NCI-H1105 treated with DMSO at 0.1 percent for 48 hours (cell line): ENCODE measurements at regions not wholly inside any gene's neighbourhood (a gene's known extent, or its start where the extent isn't known, plus 50 kb on each side); places are given as distances from the start of the nearest gene placed in this dataset.
"Not testable (repeated sequence)": the region's sequence is repeated elsewhere in the genome, so short reads cannot be mapped to it uniquely, and the experiment has no call there.

Source experiments
- DNase-seq: peaks from one replicate; lab custom pipeline; 2025; lab: John Stamatoyannopoulos, UW

DNA sequence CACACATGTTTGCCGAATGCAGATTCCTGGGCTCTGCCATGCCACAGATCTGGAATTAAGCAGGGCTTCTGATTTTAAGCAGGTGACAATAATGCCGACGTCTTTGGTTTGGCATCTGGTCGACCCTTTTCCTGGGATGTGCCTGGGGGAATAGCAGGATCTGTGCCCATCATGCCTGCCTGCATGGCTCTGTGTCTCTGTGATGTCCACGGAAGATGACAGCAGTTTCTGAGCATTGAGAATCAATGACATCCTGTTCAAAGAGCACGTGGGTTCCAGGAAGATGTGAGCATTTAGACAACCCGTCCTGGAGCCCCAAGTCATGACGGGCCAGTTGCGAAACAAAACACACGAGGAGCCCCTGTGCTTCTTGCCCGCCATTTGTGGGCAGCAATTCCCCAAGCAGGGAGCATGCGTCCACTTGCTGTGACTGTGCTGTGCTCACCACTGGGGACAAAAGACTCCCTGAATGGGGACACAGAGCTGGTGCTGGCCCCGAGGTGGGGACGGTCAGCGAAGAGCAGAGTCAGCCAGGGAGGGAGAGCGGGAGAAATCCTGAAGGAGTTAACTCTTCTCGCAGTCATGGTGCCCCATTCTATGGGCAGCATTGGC lies 110.1 kb downstream of the ERMARD start:
- DNase-seq: no peak

DNA sequence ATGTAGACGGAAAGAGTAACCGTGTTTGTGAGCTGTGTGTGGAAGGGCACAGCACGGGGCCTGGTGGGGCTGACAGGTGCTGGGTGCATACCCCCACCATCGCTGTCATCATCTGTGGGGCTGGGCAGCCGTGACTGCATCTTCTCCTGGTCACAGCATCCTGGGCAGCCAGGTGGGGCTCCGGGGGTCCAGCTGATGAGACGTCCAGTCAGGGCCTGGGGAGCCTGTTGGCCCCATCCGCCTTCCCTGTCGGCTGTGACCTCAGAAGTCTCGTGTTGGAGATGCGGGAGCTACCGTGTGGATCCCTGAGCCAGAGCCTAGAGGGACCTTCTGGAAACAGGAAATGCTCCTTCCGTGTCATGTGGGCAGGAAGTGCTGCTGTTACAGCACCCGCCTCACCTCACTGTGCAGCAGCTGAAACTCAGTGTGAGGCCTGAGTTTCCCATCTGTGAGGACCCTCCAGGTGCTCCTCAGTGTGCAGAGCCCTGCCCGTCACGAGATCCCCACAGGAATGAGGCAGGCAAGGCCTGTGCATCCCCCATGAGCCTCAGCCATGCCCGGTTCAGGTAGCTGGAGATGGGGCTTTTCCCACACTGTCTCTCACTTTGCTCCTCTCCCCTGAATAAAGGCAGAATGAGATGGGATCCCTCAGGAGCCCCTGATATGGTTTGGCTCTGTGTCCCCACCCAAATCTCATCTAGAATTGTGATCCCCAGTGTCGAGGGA lies 108.7 kb downstream of the ERMARD start:
- no peak for DNase-seq

DNA sequence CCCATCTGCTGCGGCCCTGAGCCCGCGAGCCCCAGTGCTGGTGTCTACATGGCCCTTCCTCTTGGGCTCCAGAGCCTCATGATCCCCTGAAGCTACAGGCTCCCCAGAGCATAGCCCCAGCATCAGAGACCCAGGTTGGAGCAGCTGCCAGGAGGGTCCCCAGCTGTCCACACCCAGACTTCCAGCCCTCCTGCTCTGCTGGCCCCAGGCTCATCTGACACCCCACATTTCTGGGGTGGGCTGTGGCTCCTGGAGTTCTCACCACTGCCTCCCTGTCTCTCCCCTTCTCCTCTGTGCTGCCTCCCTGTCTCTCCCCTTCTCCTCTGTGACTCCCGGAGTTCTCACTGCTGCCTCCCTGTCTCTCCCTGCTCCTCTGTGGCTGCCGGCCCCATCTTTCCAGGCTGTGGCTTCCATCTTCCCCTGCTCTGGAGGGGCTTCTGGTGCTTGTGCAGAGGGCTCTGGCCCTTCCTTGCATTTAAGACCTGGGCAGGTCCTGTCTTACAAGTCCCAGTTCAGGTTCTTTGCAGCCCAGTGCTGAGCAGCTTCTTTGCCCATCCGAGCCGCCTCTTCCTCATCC lies 108.1 kb downstream of the ERMARD start:
- no peak for DNase-seq

DNA sequence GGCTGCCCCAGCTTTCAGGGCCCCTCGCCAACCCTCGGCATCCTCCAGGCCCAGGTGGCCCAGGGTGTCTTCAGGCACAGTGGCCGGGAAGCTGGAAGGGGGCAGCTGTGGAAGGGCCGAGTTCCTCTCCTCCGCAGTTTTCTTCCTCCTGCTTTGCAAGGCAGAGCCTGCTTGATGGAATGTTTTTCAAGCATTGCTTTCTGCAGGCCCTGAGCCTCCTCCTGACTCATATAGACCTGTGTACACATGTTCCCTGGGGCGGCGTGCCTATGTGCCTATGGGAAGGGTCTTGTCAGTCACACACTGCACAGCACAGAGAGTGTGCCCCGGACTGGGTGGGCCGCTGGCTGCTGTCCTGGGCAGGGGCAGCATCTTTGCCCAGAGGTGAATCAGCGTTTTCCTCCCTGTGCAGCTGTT lies 107.5 kb downstream of the ERMARD start:
- DNase-seq: no peak

DNA sequence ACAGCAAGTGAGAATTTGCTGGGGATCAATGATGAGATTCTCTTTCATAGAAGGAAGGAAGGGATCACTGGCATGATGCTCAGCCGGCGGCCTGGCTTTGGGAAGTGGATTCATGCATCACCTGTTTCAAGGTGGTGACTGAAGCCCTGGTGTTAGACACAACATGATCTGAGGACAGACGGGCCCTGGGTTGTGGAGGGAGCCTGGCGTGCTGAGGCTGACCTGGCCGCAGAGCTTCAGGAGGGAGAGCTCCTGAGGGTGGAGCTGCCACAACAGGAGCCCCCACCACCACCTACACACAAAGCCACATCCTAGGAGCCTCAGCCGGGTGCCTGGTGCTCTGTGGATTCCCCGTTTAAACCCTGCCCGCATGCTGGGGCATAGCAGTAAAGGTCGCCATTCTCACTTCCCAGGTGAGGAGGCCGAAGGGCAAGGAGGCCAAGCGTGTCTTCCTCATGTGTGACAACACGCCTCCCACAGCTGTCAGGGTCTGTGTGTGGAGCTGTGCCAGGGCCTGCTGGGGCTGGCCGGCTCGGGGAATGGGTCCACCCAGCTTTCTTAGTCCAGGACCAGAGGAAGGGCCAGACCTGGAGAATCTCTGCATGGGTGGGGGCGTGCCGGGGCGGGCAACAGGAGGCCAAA lies 107.0 kb downstream of the ERMARD start:
- no peak for DNase-seq

DNA sequence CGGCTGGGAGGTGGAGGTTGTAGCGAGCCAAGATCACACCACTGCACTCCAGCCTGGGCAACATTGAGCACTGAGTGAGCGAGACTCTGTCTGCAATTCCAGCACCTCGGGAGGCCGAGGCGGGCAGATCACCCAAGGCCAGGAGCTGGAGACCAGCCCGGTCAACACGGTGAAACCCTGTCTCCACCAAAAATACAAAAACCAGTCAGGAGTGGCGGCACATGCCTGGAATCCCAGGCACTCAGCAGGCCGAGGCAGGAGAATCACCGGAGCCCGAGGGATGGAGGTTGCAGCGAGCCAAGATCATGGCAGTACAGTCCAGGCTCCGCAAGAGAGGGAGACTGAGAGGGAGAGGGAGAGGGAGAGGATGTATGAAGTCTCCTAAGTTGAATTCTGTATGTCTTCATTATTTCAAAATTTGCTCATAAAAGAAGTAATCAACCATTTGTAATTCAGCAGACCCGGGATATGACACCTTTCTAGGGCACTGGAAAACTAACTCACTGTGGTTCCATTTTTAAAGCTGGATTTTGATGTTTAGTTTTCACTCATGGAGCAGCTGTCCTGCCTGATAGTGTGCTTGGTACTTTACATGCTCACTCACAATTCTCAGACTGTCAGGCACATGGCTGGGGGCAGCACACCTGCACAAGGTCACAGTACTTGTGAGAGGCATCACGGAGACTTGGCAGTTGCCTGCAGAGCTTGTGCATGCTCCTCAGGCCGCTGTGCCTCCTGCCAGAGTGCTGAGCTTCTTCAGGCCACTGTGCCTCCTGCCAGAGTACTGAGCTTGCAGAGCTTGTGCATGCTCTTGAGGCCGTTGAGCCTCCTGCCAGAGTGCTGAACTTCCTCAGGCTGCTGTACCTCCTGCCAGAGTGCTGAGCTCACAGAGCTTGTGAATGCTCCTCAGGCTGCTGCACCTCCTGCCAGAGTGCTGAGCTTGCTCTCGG lies 106.2 kb downstream of the ERMARD start:
- DNase-seq: no peak

DNA sequence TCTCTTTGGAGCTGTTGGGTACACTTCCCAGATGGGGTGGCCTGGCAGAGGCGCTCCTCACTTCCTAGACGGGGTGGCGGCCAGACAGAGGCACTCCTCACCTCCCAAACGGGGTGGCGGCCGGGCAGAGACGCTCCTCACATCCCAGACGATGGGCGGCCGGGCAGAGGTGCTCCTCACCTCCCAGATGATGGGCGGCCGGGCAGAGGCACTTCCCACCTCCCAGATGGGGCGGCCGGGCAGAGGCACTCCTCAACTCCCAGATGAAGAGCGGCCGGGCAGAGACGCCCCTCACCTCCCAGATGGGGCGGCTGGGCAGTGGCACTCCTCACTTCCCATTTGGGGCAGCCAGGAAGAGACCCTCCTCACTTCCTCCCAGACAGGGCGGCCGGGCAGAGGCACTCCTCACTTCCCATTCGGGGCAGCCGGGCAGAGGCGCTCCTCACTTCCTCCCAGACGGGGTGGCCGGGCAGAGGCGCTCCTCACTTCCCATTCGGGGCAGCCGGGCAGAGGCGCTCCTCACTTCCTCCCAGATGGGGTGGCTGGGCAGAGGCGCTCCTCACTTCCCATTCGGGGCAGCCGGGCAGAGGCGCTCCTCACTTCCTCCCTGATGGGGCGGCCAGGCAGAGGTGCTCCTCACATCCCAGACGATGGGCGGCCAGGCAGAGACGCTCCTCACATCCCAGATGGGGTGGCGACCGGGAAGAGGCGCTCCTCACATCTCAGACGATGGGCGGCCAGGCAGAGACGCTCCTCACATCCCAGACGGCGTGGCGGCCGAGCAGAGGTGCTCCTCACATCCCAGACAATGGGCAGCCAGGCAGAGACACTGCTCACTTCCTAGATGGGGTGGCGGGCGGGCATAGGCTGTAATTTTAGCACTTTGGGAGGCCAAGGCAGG lies 105.3 kb downstream of the ERMARD start:
- not testable (repeated sequence) for DNase-seq

DNA sequence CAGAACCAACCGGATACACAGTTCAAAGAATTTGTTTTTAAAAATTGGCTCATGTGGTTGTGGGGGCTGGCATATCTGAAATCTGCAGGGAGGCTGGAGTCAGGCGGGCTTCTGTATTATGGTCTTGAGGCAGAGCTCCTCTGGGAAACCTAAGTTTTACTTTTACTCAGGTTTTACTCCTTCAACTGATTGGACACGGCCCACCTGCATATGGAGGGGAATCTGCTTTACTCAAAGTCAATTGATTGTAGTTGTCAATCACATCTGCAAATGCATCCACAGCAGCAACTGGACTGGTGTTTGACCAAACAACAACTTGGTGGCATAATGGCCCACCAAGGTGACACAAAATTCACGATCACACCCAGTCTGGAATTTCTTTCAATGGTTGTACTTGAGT lies 103.4 kb downstream of the ERMARD start:
- DNase-seq: no peak

DNA sequence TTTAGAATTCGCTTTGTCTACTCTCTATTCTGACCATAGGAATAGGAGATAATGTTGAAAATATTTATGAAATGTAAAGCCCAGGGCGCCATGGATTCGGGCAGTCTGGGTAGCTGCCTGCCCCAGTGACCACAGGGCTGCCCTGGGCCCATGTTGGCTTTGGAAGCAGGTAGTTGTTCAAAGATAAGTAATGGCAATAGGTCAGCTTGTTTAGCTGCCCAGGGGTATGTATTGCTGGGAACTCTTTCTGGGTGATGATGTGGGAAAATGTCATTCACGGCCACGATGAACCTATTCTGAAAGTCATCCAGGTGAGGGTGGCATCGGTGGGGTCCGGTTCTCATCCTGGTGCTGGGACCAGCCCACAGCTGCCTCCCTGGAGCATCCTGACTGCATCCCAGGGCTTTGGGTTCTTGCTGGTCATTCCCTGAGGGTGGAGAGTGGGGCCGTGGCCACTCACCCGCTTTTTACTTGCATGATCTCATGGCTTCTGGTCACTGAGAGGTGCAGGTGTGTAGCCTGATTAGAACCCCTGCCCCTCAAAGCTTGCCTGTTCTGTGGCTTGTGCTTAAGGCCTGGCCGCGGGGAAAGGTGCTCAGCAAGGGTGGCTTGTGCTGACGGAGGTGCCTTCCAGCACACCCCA lies 102.8 kb downstream of the ERMARD start:
- no peak for DNase-seq

DNA sequence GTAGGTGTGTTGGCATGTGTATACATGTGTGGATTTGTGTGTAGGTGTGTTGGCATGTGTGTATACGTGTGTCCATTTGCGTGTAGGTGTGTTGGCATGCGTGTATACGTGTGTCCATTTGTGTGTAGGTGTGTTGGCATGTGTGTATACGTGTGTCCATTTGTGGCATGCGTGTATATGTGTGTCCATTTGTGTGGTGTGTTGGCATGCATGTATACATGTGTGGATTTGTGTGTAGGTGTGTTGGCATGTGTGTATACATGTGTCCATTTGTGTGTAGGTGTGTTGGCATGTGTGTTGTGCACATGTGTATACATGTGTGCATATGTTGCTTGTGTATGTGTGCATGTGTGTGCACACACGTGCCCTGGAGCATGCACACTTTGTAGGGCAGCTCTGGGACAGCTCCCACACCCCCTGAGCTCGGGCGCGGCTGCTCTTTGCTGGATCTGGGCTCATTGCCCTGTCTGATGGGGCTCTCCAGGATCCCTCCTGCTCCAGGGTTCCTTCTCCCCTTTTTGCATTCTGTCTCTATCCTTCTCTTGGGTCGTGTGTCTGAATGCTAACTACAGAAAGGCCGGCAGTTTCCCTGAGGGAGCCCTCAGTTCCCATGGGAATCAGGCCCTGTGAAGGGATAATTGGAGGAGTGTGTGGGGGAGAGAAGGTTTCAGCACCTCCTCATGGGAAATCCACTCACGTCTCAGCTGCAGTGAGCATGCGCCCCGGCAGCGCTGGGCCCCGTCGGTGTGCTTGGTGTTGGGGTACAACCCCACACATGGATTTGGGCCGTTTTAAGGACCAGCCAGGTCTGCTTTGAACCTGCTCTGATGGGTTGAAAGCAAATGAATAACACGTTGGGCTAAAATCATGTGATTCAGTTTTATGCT lies 102.0 kb downstream of the ERMARD start:
- DNase-seq: no peak

DNA sequence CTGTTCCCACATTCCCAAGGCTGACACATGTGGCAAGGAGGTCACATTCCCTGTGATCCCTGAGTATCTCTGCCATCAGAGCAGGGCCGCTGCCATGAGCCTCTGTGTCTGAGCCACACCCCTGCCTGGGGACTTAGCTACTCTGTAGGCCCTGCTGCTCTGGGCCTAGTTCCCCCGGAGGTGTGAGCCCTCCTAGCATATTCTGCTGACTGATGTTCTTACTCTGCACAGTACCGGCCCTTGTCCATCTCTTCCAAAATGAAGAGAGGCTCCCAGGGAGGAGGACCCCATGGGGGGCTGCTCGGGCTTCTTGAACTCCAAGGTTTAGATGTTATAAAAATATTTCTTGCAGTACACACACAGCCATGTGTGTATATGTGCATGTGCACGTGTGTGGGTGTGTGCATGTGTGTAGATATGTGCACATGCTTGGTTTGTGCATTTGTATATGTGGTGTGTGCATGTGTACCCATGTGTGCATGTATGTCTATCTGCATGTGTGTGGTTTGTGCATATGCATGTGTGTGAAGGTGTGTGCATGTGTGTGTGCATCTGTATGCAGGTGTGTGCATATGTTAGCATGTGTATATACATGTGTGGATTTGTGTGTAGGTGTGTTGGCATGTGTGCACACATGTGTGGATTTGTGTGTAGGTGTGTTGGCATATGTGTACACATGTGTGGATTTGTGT lies 101.2 kb downstream of the ERMARD start:
- DNase-seq: no peak

DNA sequence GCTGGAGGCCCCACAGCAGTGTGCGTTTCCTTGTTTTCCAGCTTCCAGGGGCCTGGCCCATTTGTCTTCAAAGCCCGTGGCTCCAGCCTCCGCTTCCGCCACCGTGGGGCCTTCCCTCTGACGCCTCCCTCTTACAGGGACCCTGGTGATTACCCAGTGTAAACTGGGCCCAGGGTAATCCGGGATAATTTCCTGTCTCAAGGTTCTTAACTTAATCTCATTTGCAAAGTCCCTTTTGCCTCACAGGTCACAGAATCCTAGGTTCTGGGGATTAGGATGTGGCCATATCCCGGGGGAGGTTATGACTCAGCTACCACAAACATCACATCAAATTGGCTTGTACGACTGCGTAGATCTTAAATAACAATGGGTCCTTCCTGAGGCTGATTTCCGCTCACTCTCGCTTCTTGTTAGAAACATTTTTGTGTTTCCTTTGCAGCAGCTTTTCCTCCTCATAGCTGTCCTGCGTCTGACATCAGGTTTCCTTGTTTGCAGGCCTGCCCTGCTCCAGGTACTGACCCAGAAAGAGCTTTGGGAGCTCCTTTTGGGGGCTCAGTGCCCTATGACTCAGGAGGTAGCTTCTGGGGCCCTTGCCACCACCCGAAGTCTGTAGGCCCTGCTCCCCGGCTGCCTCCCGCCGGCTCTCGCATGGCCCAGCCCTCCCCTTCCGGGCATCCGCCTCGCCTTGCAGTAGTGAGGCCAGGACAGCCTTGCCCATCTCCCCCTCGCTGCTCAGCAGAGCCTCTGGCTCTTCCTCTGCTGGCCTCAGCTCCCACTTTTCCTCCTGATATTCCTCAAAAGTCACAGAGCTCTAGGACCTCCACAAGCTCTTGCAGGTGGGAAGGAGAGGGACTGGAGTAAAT lies 100.5 kb downstream of the ERMARD start:
- DNase-seq: no peak

DNA sequence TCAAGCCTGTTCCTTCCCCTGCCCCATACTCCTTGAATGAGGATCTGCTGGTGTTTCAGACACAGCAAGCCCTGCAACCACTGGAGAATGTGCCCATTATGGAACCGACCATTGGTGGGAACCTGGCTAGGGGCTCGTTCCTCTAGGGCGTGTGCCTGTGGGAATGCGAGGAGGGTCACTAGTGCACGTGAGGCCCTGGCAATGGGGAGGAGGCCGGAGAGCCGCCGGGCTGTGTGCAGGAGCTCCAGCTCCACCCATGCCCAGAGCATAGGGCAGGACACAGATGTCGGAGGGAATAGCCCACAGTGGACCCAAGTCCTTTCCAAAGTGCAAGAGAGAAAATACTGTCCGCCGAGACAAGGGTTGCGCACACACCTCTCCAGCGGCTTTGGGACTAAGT lies 99.3 kb downstream of the ERMARD start:
- DNase-seq: no peak

DNA sequence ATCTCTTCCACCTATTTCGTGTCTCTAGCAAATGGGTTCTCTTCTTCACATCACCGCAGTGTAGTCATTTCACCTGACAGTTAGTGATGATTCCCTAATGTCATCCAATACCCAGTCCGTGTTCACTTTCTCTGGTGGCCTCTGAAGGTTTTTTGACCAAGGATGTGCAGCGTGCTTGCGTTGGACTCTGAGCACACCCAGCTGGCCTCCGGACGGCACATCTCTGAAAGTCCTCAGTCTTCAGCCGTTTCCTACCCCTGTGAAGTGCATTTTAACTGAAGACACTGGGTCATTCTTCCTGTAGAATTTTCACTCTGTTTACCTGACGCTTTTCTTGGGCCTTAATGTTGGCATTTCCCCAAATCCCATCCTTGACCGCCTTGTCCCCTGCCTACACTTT lies 98.7 kb downstream of the ERMARD start:
- no peak for DNase-seq

DNA sequence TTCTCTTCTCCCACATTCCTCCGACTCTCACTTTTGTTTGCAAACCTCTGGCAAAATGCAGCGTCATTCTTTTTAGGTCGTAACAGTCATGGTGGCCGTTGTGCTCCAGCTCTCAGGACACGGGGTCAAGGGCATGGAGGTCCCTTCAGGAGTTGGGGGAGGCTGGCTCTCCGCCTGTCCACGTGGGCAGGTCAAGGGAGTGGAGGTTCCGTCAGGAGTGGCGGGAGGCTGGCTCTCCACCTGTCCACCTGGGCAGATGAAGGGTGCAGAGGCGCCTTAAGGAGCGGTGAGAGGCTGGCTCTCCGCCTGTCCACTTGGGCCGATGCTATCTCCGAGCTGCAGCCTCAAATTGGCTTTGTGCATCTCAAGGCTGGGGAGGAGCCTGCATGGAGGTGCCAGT lies 98.0 kb downstream of the ERMARD start:
- no peak for DNase-seq

DNA sequence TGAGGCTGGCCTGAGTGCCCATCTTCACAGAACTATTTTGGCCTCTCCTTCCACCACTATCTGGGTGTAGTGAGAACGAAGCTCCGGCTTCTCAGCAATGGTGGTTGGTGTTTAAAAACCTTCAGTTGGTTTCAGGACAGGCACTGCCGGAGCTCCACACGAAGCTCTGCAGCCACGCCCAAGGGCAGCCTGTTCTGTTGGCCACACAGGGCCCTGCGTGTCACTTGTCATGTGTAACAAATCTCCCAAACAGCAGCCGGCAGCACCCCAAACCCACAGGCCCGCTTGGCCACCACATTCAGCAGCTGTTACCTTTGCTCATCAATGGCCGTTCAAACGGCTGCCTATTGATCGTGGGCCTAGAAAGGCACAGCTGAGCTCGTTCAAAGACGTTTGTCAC lies 97.5 kb downstream of the ERMARD start:
- no peak for DNase-seq

DNA sequence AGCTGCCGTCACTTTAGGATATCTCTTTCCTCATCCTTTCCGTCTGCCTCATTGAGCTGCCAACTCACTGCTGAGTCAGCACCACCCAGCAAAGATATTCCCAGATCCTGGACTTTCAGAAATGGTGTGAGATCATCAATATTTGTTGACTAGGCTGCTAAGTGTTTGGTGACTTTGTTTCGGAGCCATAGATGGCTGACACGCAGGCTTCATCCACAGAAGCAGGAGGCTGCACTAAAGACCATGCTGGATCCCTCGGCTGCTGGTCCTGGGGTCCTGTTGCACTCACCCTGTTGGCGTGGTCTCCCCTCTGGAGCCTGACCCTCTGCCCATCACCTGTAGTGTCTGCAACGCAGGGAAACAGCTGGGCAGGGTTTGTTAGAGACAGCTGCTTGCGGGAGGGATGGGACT lies 96.5 kb downstream of the ERMARD start:
- no peak for DNase-seq

DNA sequence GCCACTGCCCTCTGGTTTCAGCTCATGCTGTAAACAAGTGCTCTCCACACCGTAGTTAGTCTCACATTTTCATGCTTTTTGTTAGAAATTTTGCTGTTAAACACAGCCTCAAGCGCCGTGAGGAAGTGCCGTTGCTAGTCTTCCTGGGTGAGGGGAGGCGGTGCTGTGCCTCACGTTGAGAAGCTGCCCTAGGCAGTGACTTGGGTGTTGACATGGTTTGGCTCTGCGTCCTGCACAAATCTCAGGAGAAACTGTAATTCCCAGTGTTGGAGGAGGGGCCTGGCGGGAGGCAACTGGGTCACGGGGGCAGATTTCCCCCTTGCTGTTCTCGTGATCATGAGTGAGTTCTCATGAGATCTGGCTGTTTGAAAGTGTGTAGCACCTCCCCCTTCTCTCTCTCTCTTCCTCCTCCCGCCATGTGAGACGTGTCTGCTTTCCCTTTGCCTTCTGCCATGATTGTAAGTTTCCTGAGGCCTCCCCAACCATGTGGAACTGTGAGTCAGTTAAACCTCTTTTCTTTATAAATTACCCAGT lies 95.8 kb downstream of the ERMARD start:
- no peak for DNase-seq
